ENCODE measurements at regions not wholly inside any gene's neighbourhood (a gene's known extent, or its start where the extent isn't known, plus 50 kb on each side); places are given as distances from the start of the nearest gene placed in this dataset.

GRCh38 chr14:62558451-62558850 is 486.8 kb downstream of the KCNH5 start:
- TF ChIP-seq FOXM1 (IDR thresholded peaks at IDR 0.05; ENCODE audit: borderline replicate concordance): no peak
- TF ChIP-seq FOXA1 (IDR thresholded peaks at IDR 0.05): no peak
- TF ChIP-seq L3MBTL2 (conservative IDR thresholded peaks at IDR 0.05): no peak
- no peak for TF ChIP-seq ZNF384 (IDR thresholded peaks at IDR 0.05)
- TF ChIP-seq SP1 (IDR thresholded peaks at IDR 0.05): no peak
- no peak for TF ChIP-seq ELF4 (IDR thresholded peaks at IDR 0.05)
- no peak for TF ChIP-seq ARNT (IDR thresholded peaks at IDR 0.05)
- TF ChIP-seq BHLHE40 (IDR thresholded peaks at IDR 0.05; ENCODE audit: borderline replicate concordance): no peak
- TF ChIP-seq SUZ12 (IDR thresholded peaks at IDR 0.05): no peak

All from HEK293T (cell line).